IMR-90 (cell line): ENCODE measurements at regions not wholly inside any gene's neighbourhood (a gene's known extent, or its start where the extent isn't known, plus 50 kb on each side); places are given as distances from the start of the nearest gene placed in this dataset.

Source experiments
- MXI1 ChIP-seq: IDR thresholded peaks from 2 replicates; pipeline ENCODE4 v1.6.1; 2012; ENCODE audit warnings: low read depth, mild to moderate bottlenecking, low read length, moderate library complexity, borderline replicate concordance
- POLR2A ChIP-seq: IDR thresholded peaks from 2 replicates; pipeline ENCODE4 v1.6.1; 2012; ENCODE audit warnings: mild to moderate bottlenecking, low read depth, low read length
- RAD21 ChIP-seq: IDR thresholded peaks from 2 replicates; pipeline ENCODE4 v1.6.1; 2012; ENCODE audit warnings: low read length, improper control_type of control experiment
- TF ChIP-seq, protein P1 (sequence below): conservative IDR thresholded peaks from 2 replicates; pipeline ENCODE4 v1.5.1; 2012; ENCODE audit warnings: mild to moderate bottlenecking, low read depth, low read length, improper control_type of control experiment

DNA sequence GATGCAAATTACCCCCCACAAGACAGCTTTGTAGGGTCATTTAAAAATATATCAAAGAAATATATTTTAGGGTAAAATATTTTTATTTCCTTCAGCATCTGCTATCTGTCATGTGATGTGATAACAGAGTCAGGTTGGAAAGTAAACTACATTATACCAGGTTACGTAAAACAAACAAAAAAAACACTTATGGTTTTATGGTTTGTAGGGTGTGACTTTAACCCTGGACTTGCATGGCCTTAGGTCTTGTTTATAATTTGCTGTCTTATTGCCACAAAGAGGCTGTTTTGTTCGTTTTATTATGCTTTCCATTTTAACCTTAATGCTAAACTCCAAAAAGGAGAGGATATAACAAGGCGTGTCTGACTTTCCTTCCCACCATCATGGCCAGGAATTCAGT is 244.5 kb upstream of the MME start:
- TF ChIP-seq, protein P1, sequence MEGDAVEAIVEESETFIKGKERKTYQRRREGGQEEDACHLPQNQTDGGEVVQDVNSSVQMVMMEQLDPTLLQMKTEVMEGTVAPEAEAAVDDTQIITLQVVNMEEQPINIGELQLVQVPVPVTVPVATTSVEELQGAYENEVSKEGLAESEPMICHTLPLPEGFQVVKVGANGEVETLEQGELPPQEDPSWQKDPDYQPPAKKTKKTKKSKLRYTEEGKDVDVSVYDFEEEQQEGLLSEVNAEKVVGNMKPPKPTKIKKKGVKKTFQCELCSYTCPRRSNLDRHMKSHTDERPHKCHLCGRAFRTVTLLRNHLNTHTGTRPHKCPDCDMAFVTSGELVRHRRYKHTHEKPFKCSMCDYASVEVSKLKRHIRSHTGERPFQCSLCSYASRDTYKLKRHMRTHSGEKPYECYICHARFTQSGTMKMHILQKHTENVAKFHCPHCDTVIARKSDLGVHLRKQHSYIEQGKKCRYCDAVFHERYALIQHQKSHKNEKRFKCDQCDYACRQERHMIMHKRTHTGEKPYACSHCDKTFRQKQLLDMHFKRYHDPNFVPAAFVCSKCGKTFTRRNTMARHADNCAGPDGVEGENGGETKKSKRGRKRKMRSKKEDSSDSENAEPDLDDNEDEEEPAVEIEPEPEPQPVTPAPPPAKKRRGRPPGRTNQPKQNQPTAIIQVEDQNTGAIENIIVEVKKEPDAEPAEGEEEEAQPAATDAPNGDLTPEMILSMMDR, result no peak
- TF ChIP-seq MXI1 (no peak), POLR2A (no peak), RAD21 (no peak)
